Esophagus squamous epithelium (tissue), 5 donors: ENCODE measurements at regions not wholly inside any gene's neighbourhood (a gene's known extent, or its start where the extent isn't known, plus 50 kb on each side); places are given as distances from the start of the nearest gene placed in this dataset.
"Not testable (repeated sequence)": the region's sequence is repeated elsewhere in the genome, so short reads cannot be mapped to it uniquely, and the experiment has no call there.

Experiments used
- DNase-seq: peaks from one replicate; lab custom pipeline; 2025; lab: John Stamatoyannopoulos, UW
- H3K27ac ChIP-seq, 4 donors: fragments of 200-600 bp; sonication (generic); one replicate each; pipeline ENCODE4 v1.5.1; 2016 to 2019; ENCODE audit warnings: mild to moderate bottlenecking in 1 of 4
- H3K27me3 ChIP-seq, 4 donors: fragments of 200-600 bp; sonication (generic); 1 replicate in 3 of 4; 2 replicates in 1 of 4; pipeline versions ENCODE4 v1.5.1 to v1.6.0; 2017 to 2021; ENCODE audit warnings: antibody characterized with exemption in 1 of 4
- H3K36me3 ChIP-seq, 3 donors: fragments of 200-600 bp; sonication (generic); one replicate each; pipeline ENCODE4 v1.5.1; 2016 to 2019
- H3K4me1 ChIP-seq, 3 donors: fragments of 200-600 bp; sonication (generic); one replicate each; pipeline ENCODE4 v1.5.1; 2017 to 2019
- H3K4me3 ChIP-seq, 4 donors: fragments of 200-600 bp; sonication (generic); 1 replicate in 3 of 4; 2 replicates in 1 of 4; pipeline ENCODE4 v1.5.1; 2016 to 2019; ENCODE audit warnings: mild to moderate bottlenecking in 2 of 4, moderate library complexity in 1 of 4
- H3K9me3 ChIP-seq, 3 donors: fragments of 200-600 bp; sonication (generic); one replicate each; pipeline ENCODE4 v1.5.1; 2016 to 2019
- CTCF ChIP-seq, 6 experiments: fragments of 450-650 bp in 4 of 6; fragments of 200-600 bp in 2 of 6; sonication (generic) in 2 of 6; IDR thresholded peaks; one replicate each; pipeline ENCODE4 v1.5.1; 2016 to 2019; ENCODE audit warnings: antibody characterized with exemption in 6 of 6, mild to moderate bottlenecking in 4 of 6, moderate library complexity in 4 of 6
- POLR2A ChIP-seq, 4 donors: fragments of 450-650 bp; IDR thresholded peaks; one replicate each; pipeline ENCODE4 v1.6.1; 2017; ENCODE audit warnings: antibody characterized with exemption in 4 of 4, mild to moderate bottlenecking in 4 of 4, moderate library complexity in 3 of 4
- WGBS, 2 donors: methylation state at CpG; one replicate each; pipeline ENCODE4 v1.1.5; 2018; 5-methylcytosine and 5-hydroxymethylcytosine counted together
- intact Hi-C: fragments of 100-400 bp; cut with DNase I; formaldehyde crosslinking; loops from one replicate; pipeline ENCODE4 v1.15.0; 2022
- donor health status: DM: yes; HTN: yes; CAD: no.

- Histone ChIP-seq H3K36me3 (peaks cover 0 to 79% (median 0%) of the 10 kb centered on the region in 3 donors), H3K27ac (no peak overlapping the region), H3K4me3 (no peak overlapping the region), H3K9me3 (no peaks in the 10 kb centered on the region), H3K27me3 (no peaks in the 10 kb centered on the region), H3K4me1 (no peaks in the 10 kb centered on the region)
- DNase-seq: no peak
- no peak for TF ChIP-seq POLR2A (IDR thresholded peaks at IDR 0.05)
- TF ChIP-seq CTCF (IDR thresholded peaks at IDR 0.05): no peak
- intact Hi-C loops: no loop called here
- 93 to 94% methylated on average over 2 of the region's 2 CpGs for WGBS, 2 donors
Measured at GRCh38 chr12:100083308-100083707, 59.4 kb downstream of the BLTP3B start.

DNA sequence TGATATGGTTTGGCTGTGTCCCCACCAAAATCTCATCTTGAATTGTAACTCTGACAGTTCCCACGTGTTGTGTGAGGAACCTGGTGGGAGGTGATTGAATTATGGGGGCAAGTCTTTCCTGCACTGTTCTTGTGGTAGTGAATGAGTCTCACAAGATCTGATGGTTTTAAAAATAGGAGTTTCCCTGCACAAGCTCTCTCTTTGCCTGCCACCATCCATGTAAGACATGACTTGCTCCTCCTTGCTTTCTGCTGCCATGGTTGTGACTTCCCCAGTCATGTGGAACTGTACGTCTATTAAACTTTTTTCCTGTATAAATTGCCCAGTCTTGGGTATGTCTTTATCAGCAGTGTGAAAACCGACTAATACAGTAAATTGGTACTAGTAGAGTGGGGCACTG is 63.9 kb downstream of the BLTP3B start:
- 91 to 96% methylated on average over 3 of the region's 3 CpGs for WGBS, 2 donors
- H3K27me3 ChIP-seq, H3K4me3 ChIP-seq, DNase-seq, H3K4me1 ChIP-seq, H3K9me3 ChIP-seq, intact Hi-C loops, H3K27ac ChIP-seq: not testable (repeated sequence)
- peaks cover 0 to 79% (median 0%) of the 10 kb centered on the region in 3 donors for H3K36me3 ChIP-seq

DNA sequence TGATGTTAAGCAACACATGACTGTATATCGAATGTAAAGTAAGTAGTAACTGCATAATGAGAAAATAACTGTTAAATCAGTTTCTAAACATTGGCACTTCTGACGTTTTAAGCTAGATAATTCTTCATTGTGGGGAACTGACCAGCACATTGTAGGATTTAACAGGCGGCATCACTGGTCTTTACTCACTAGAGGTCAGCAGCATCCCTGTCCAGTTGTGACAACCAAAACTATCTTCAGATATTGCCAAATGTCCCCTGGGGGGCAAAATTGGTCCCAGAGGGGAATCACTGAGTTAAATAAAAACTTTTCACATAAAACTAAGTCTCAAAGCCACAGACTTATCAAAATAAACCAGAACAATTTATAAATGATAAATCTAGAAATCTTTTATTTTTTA is 65.3 kb downstream of the BLTP3B start:
- peaks cover 0 to 65% (median 0%) of the 10 kb centered on the region in 3 donors for H3K36me3 ChIP-seq

DNA sequence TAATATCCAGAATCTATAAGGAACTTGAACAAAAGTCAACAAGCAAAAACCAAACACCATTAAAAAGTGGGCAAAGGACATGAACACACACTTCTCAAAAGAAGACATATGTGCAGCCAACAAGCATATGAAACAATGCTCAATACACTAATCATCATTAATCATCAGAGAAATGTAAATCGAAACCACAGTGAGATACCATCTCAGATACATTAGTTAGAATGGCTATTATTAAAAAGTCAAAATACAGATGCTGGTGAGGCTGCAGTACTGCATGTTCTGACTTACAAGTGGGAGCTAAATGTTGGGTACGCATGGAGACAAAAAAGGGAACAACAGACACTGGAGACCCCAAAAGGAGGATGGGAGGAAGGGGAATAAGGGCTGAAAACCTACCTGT is 67.1 kb downstream of the BLTP3B start:
- H3K9me3 ChIP-seq: no peaks in the 10 kb centered on the region
- intact Hi-C loops: no loop called here
- H3K36me3 ChIP-seq: peaks cover 0 to 62% (median 0%) of the 10 kb centered on the region in 3 donors

More for the DNA sequence above, 65.3 kb downstream of the BLTP3B start:
- WGBS, 2 donors: 68 to 75% methylated on average over 3 of the region's 3 CpGs
- TF ChIP-seq POLR2A (IDR thresholded peaks at IDR 0.05): no peak
- no peak for TF ChIP-seq CTCF (IDR thresholded peaks at IDR 0.05)
- Histone ChIP-seq H3K9me3 (no peaks in the 10 kb centered on the region), H3K4me1 (no peaks in the 10 kb centered on the region), H3K4me3 (no peak overlapping the region), H3K27me3 (no peaks in the 10 kb centered on the region), H3K27ac (no peak overlapping the region)
- intact Hi-C loops: no loop called here
- no peak for DNase-seq

GRCh38 chr12:100069795-100070194 is 72.9 kb downstream of the BLTP3B start:
- no peak overlapping the region for H3K4me3 ChIP-seq
- no peak overlapping the region for H3K27ac ChIP-seq
- H3K36me3 ChIP-seq: peaks cover 0 to 61% (median 0%) of the 10 kb centered on the region in 3 donors
- DNase-seq: no peak
- H3K27me3 ChIP-seq: no peaks in the 10 kb centered on the region
- 86 to 95% methylated on average over 1 of the region's 1 CpG for WGBS, 2 donors
- TF ChIP-seq POLR2A (IDR thresholded peaks at IDR 0.05): no peak
- no peak for TF ChIP-seq CTCF (IDR thresholded peaks at IDR 0.05)
- H3K4me1 ChIP-seq: no peaks in the 10 kb centered on the region
- H3K9me3 ChIP-seq: peaks cover 0 to 4% (median 3%) of the 10 kb centered on the region in 3 donors
- intact Hi-C loops: no loop called here

More for the DNA sequence above, 67.1 kb downstream of the BLTP3B start:
- no peak overlapping the region for H3K4me3 ChIP-seq
- H3K27me3 ChIP-seq: no peaks in the 10 kb centered on the region
- no peaks in the 10 kb centered on the region for H3K4me1 ChIP-seq
- WGBS, 2 donors: 89 to 93% methylated on average over 2 of the region's 2 CpGs
- TF ChIP-seq CTCF (IDR thresholded peaks at IDR 0.05): no peak
- TF ChIP-seq POLR2A (IDR thresholded peaks at IDR 0.05): no peak
- H3K27ac ChIP-seq: no peak overlapping the region
- DNase-seq: no peak

- 77 to 100% methylated on average over 1 of the region's 1 CpG for WGBS, 2 donors
- H3K27ac ChIP-seq: no peak overlapping the region
- no peak for DNase-seq
- H3K4me3 ChIP-seq: no peak overlapping the region
- H3K36me3 ChIP-seq: peaks cover 0 to 63% (median 0%) of the 10 kb centered on the region in 3 donors
- TF ChIP-seq CTCF (IDR thresholded peaks at IDR 0.05) (no peak), POLR2A (IDR thresholded peaks at IDR 0.05) (no peak)
- intact Hi-C loops: no loop called here
- H3K4me1 ChIP-seq: no peaks in the 10 kb centered on the region
- no peaks in the 10 kb centered on the region for H3K27me3 ChIP-seq
- H3K9me3 ChIP-seq: peaks cover 0 to 4% (median 3%) of the 10 kb centered on the region in 3 donors
Measured at GRCh38 chr12:100068305-100068704, 74.4 kb downstream of the BLTP3B start.
